ENCODE measurements at regions not wholly inside any gene's neighbourhood (a gene's known extent, or its start where the extent isn't known, plus 50 kb on each side); places are given as distances from the start of the nearest gene placed in this dataset.

DNA sequence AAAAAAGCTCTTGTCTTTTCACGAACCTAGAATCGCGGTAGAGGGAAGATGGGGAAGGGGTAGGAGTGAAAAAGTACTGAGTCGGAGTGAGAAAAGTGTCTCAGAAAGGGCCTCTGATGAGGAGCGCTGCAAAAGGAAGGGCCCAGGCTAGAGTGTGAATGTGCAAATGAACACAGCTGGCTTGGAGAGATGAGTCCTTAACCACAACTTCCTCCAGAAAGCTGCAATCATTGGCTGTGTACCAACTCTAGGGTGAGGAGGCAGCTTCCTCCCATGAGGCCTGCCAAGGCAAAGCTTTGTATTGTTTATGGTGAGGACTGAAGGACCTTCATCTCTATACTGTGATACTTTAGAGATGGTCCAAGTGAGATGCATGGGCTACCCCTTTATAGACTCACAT, 566.9 kb upstream of the ANO5 start:
- TF ChIP-seq, protein P1, sequence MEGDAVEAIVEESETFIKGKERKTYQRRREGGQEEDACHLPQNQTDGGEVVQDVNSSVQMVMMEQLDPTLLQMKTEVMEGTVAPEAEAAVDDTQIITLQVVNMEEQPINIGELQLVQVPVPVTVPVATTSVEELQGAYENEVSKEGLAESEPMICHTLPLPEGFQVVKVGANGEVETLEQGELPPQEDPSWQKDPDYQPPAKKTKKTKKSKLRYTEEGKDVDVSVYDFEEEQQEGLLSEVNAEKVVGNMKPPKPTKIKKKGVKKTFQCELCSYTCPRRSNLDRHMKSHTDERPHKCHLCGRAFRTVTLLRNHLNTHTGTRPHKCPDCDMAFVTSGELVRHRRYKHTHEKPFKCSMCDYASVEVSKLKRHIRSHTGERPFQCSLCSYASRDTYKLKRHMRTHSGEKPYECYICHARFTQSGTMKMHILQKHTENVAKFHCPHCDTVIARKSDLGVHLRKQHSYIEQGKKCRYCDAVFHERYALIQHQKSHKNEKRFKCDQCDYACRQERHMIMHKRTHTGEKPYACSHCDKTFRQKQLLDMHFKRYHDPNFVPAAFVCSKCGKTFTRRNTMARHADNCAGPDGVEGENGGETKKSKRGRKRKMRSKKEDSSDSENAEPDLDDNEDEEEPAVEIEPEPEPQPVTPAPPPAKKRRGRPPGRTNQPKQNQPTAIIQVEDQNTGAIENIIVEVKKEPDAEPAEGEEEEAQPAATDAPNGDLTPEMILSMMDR (conservative IDR thresholded peaks at IDR 0.05; ENCODE audit: low read depth, low read length) = no peak
- no peak overlapping the region for H3K4me3 ChIP-seq (ENCODE audit: low read depth, low read length)
- DNase-seq (ENCODE audit: low read depth) = no peak

DNA sequence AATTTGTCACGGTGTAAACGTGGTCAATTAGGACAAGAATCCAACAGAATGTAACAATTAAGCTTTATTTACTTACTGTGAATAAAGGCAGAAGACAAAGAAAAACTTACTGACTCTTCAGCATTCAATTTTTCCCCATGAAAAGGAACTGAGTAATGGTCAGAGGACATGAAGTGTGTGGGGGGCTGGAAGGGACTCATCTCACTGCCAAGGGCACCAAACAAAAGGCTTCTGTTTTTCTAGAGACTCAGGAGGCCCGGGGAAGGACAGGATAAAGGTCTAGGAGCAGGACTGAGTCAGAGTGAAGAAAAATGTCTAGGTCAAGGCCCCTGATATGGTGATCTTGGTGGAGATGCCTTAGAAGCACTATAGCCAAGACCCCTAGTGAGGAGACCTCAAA, 564.2 kb upstream of the ANO5 start:
- no peak overlapping the region for H3K4me3 ChIP-seq (ENCODE audit: low read depth, low read length)
- TF ChIP-seq, protein P1 (conservative IDR thresholded peaks at IDR 0.05; ENCODE audit: low read depth, low read length) = no peak
- no peak for DNase-seq (ENCODE audit: low read depth)

DNA sequence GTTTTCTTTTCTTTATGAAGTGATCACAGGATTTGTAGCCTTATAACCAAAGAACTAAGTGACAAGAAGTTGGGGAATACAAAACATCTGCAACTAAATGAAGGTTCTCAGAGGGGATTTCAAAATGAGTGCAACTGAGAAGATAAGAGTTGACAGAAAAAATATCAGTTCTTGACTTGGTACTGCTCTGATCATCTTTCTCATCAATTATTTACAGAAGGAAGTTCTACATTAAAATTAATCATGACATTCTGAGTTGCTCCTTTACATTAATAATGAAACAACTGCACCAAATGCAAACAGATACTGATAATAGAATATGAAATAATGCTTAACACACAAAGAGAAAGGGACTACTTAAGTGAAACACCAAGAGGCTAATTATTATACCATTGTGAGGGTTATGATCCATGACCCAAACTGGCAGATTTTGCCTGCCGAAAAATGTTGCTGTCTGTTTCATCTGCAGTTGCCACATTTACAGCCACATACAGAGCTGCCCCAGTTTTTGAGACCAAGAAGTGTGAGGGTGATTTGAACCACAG, 561.9 kb upstream of the ANO5 start:
- no peak for DNase-seq (ENCODE audit: low read depth)
- TF ChIP-seq, protein P1 (conservative IDR thresholded peaks at IDR 0.05; ENCODE audit: low read depth, low read length) = no peak
- no peak overlapping the region for H3K4me3 ChIP-seq (ENCODE audit: low read depth, low read length)

DNA sequence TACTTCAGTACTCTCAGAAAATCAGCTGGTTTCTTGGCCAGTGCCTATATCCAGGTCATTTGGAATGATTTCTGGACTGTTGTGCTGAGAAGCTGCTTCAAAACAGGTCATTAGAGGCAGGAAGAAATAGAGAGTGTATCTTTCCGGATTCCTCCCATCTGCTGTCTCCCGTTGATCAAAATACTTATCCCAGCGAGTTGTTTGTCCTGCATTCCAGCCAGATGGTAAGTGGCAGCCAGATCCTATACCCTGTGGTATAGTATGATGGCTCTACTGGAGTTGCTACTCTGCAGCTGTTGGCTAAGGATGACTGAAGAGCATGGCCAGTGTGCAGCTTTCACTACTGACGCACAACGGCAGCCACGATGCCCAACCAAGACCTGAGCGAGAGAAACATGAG, 560.9 kb upstream of the ANO5 start:
- DNase-seq (ENCODE audit: low read depth) = no peak
- TF ChIP-seq, protein P1 (conservative IDR thresholded peaks at IDR 0.05; ENCODE audit: low read depth, low read length) = no peak
- no peak overlapping the region for H3K4me3 ChIP-seq (ENCODE audit: low read depth, low read length)

DNA sequence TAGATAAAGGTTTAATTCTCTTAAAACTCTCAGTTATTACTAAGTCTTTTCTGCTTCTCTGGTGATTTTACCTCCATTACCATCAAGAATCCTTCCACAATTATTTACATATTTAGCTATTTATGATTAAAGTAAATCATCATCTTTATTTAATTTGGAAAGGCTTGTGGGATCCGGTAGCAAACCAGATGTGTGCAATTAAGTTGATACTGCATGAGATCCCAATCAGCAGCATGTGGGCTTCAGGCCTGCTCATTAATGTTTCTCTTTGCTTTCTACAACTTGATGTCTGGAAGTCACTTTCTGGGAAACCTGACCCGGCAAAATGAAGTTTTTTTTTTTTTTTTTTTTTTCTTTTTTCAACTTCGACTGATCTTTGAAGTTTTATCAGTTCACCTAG, 558.4 kb upstream of the ANO5 start:
- DNase-seq (ENCODE audit: low read depth) = no peak
- no peak overlapping the region for H3K4me3 ChIP-seq (ENCODE audit: low read depth, low read length)
- TF ChIP-seq, protein P1 (conservative IDR thresholded peaks at IDR 0.05; ENCODE audit: low read depth, low read length) = no peak

DNA sequence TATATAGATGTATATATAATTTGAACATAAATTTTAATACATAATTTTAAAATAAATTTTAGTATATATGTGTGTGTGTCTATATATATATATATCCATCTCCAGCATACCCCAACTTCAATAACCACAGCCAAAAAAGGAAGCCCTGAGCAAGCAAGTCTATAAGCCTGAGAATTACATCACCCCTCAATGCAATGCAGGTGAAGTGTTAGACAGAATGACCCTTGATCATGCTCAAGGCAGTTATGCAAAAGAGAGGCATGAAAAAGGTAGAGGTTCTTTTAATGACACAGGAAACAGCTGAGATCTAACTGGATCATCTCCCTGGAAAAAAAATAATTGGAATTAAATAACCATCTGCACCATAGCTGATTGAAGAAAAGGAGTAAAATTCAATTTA, 557.9 kb upstream of the ANO5 start:
- no peak overlapping the region for H3K4me3 ChIP-seq (ENCODE audit: low read depth, low read length)
- DNase-seq (ENCODE audit: low read depth) = no peak
- TF ChIP-seq, protein P1 (conservative IDR thresholded peaks at IDR 0.05; ENCODE audit: low read depth, low read length) = no peak

DNA sequence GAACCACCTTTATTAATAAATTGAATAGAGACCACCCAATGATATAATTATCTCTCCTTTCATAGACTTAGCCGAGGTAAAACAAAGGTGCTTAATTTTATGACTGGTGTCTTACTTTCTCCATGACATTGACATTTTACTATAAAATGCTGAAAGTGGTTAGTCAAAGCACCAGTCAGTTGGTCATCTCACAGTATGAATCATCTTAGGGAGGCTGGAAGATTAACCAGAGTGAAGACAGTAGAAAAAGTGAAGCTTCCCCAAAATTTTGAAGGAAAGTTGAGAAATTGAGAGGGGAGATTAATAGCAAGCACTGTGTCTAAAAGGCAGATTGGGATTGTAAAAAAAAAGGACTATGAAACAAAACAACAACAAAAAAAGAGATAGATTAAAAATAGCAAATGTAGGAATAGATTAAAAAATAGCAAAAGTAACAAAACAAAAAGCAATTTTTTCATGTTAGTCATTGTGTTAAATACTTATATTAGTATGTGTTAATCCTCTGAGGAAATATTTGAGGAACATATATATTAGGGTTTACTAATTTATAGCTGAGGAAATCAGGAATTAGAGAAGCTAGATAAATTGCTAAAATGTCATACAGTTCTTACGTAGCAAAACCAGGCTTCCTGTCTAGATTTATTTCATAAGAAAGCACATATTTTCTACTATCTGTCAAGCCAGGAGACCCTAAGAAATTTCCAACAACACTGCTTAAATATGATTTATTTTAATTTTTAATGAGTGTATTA, 557.3 kb upstream of the ANO5 start:
- DNase-seq (ENCODE audit: low read depth) = no peak
- TF ChIP-seq, protein P1 (conservative IDR thresholded peaks at IDR 0.05; ENCODE audit: low read depth, low read length) = no peak
- no peak overlapping the region for H3K4me3 ChIP-seq (ENCODE audit: low read depth, low read length)

All from epithelial cell of proximal tubule (primary cell).